Thoracic aorta (tissue), 2 donors: ENCODE measurements at regions not wholly inside any gene's neighbourhood (a gene's known extent, or its start where the extent isn't known, plus 50 kb on each side); places are given as distances from the start of the nearest gene placed in this dataset.

Experiments
- ATAC-seq: fragments of 150-250 bp; one replicate; pipeline ENCODE4 v1.8.0; 2017; ENCODE audit warnings: low read depth; ENCODE audit not compliant: insufficient number of reproducible peaks, low FRiP score
- DNase-seq: peaks from one replicate; pipeline ENCODE4 v3.0.0-alpha.2; 2020; ENCODE audit warnings: low spot score
- H3K27ac ChIP-seq, 2 donors: fragments of 200-600 bp; sonication (generic); 1 replicate in 1 of 2; 2 replicates in 1 of 2; pipeline ENCODE4 v1.5.1; 2016; ENCODE audit warnings: mild to moderate bottlenecking in 2 of 2, moderate library complexity in 2 of 2
- H3K27me3 ChIP-seq: fragments of 200-600 bp; sonication (generic); replicated peaks from 2 replicates; pipeline ENCODE4 v1.6.0; 2016; ENCODE audit warnings: mild to moderate bottlenecking; ENCODE audit not compliant: insufficient read depth
- H3K36me3 ChIP-seq: fragments of 200-600 bp; sonication (generic); one replicate; pipeline ENCODE4 v1.5.1; 2016
- H3K4me1 ChIP-seq, 2 donors: fragments of 200-600 bp; sonication (generic); 1 replicate in 1 of 2; 2 replicates in 1 of 2; pipeline versions ENCODE4 v1.5.1 to v1.6.0; 2016; ENCODE audit warnings: low read depth in 2 of 2, mild to moderate bottlenecking in 1 of 2; ENCODE audit not compliant: control insufficient read depth in 1 of 2
- H3K4me3 ChIP-seq: fragments of 200-600 bp; sonication (generic); 2 replicates; pipeline ENCODE4 v1.5.1; 2016; ENCODE audit warnings: mild to moderate bottlenecking
- H3K9me3 ChIP-seq: fragments of 200-600 bp; sonication (generic); 2 replicates; pipeline ENCODE4 v1.5.1; 2016
- TF ChIP-seq, protein P1 (sequence below): fragments of 200-600 bp; sonication (generic); IDR thresholded peaks from one replicate; pipeline ENCODE4 v1.5.1; 2019; ENCODE audit warnings: antibody characterized with exemption

- Histone ChIP-seq H3K36me3 (no peaks in the 10 kb centered on the region), H3K9me3 (no peaks in the 10 kb centered on the region), H3K4me1 (peaks cover 0 to under 1% of the 10 kb centered on the region in 2 donors), H3K4me3 (no peak overlapping the region), H3K27ac (no peak overlapping the region), H3K27me3 (no peaks in the 10 kb centered on the region)
- TF ChIP-seq, protein P1, sequence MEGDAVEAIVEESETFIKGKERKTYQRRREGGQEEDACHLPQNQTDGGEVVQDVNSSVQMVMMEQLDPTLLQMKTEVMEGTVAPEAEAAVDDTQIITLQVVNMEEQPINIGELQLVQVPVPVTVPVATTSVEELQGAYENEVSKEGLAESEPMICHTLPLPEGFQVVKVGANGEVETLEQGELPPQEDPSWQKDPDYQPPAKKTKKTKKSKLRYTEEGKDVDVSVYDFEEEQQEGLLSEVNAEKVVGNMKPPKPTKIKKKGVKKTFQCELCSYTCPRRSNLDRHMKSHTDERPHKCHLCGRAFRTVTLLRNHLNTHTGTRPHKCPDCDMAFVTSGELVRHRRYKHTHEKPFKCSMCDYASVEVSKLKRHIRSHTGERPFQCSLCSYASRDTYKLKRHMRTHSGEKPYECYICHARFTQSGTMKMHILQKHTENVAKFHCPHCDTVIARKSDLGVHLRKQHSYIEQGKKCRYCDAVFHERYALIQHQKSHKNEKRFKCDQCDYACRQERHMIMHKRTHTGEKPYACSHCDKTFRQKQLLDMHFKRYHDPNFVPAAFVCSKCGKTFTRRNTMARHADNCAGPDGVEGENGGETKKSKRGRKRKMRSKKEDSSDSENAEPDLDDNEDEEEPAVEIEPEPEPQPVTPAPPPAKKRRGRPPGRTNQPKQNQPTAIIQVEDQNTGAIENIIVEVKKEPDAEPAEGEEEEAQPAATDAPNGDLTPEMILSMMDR, result no peak
- DNase-seq, result no peak
- no peak for ATAC-seq
Observed at GRCh38 chr10:128215733-128216132, 89.5 kb upstream of the MKI67 start.

GRCh38 chr10:128217136-128217535 is 90.9 kb upstream of the MKI67 start:
- TF ChIP-seq, protein P1, result no peak
- H3K27ac ChIP-seq, result no peak overlapping the region
- H3K9me3 ChIP-seq, result no peaks in the 10 kb centered on the region
- no peaks in the 10 kb centered on the region for H3K27me3 ChIP-seq
- H3K4me3 ChIP-seq, result no peak overlapping the region
- ATAC-seq (no peak), DNase-seq (no peak)
- H3K36me3 ChIP-seq, result no peaks in the 10 kb centered on the region
- H3K4me1 ChIP-seq, result no peaks in the 10 kb centered on the region

DNA sequence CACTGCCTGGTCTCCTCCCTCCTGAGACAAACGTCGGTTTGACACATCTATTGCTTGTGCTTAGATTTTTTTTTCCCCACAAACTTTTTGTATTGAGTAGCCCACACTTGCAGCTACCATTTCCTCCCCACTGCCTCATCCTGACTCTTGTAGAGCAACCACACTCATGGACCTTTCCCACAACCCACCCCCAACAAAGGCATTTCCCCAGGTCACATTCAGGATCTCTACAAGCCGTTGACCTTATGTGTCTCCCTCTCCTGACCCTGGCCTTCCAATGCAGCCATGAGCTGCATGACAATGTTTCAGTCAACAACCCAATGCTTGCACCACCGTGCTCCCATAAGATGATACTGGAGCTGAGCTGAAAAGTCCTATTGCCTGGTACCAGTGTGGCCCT is 91.9 kb upstream of the MKI67 start:
- Histone ChIP-seq H3K9me3 (no peaks in the 10 kb centered on the region), H3K27me3 (no peaks in the 10 kb centered on the region), H3K27ac (no peak overlapping the region), H3K4me1 (no peaks in the 10 kb centered on the region), H3K36me3 (no peaks in the 10 kb centered on the region), H3K4me3 (no peak overlapping the region)
- TF ChIP-seq, protein P1, result no peak
- ATAC-seq, result no peak
- no peak for DNase-seq

- TF ChIP-seq, protein P1, result no peak
- no peak overlapping the region for H3K27ac ChIP-seq
- H3K4me1 ChIP-seq, result no peaks in the 10 kb centered on the region
- no peaks in the 10 kb centered on the region for H3K9me3 ChIP-seq
- H3K27me3 ChIP-seq, result no peaks in the 10 kb centered on the region
- ATAC-seq (no peak), DNase-seq (no peak)
- no peak overlapping the region for H3K4me3 ChIP-seq
- H3K36me3 ChIP-seq, result no peaks in the 10 kb centered on the region
Observed at GRCh38 chr10:128219295-128219694, 93.1 kb upstream of the MKI67 start.

DNA sequence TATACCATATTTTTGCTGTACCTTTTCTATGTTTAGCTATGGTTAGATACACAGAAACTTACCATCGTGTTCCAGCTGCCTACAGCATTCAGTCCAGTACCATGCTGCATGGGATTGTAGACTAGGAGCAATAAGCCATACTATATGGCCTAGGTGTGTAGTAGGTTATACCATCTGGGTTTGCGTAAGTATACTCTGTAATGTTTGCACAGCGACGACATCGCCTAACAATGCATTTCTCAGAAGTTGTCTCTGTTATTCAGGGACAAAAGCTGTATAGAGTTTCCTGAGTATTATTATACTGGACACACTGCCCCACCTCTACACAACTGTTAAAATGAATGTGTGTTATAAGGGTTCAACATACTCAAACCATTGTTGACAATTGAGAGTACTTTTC is 93.8 kb upstream of the MKI67 start:
- Histone ChIP-seq H3K4me1 (no peaks in the 10 kb centered on the region), H3K4me3 (no peak overlapping the region), H3K36me3 (no peaks in the 10 kb centered on the region), H3K27ac (no peak overlapping the region), H3K27me3 (no peaks in the 10 kb centered on the region), H3K9me3 (no peaks in the 10 kb centered on the region)
- ATAC-seq (no peak), DNase-seq (no peak)
- TF ChIP-seq, protein P1, result no peak
